Thyroid gland (tissue), 4 donors: ENCODE measurements at regions not wholly inside any gene's neighbourhood (a gene's known extent, or its start where the extent isn't known, plus 50 kb on each side); places are given as distances from the start of the nearest gene placed in this dataset.

Experiments
- DNase-seq, 2 donors: peaks; one replicate each; pipeline ENCODE4 v3.0.0-alpha.2; 2019
- H3K27ac ChIP-seq, 3 donors: fragments of 200-600 bp; sonication (generic); 1 replicate in 2 of 3; 2 replicates in 1 of 3; pipeline ENCODE4 v1.5.1; 2016 to 2019; ENCODE audit warnings: mild to moderate bottlenecking in 1 of 3, moderate library complexity in 1 of 3
- H3K27me3 ChIP-seq: fragments of 200-600 bp; sonication (generic); one replicate; pipeline ENCODE4 v1.5.1; 2019
- H3K36me3 ChIP-seq, 2 donors: fragments of 200-600 bp; sonication (generic); one replicate each; pipeline ENCODE4 v1.5.1; 2016 to 2019
- H3K4me1 ChIP-seq, 2 donors: fragments of 200-600 bp; sonication (generic); one replicate each; pipeline ENCODE4 v1.5.1; 2017 to 2019
- H3K4me3 ChIP-seq, 3 donors: fragments of 200-600 bp; sonication (generic); replicated peaks in 1 of 3; 1 replicate in 2 of 3; 2 replicates in 1 of 3; pipeline ENCODE4 v1.5.1; 2016; ENCODE audit warnings: mild to moderate bottlenecking in 1 of 3
- H3K9me3 ChIP-seq: fragments of 200-600 bp; sonication (generic); one replicate; pipeline ENCODE4 v1.5.1; 2017
- CTCF ChIP-seq, 6 experiments: fragments of 200-600 bp in 3 of 6; fragments of 450-650 bp in 3 of 6; sonication (generic) in 3 of 6; IDR thresholded peaks; one replicate each; pipeline ENCODE4 v1.5.1; 2016 to 2019; ENCODE audit warnings: antibody characterized with exemption in 6 of 6, mild to moderate bottlenecking in 2 of 6, inconsistent platforms in 1 of 6, moderate library complexity in 1 of 6
- POLR2A ChIP-seq, 2 donors: fragments of 450-650 bp; IDR thresholded peaks; one replicate each; pipeline ENCODE4 v1.6.1; 2017; ENCODE audit warnings: antibody characterized with exemption in 2 of 2, mild to moderate bottlenecking in 2 of 2, moderate library complexity in 1 of 2
- WGBS, 2 donors: methylation state at CpG; one replicate each; pipeline ENCODE4 v1.1.5; 2017; 5-methylcytosine and 5-hydroxymethylcytosine counted together
- intact Hi-C: fragments of 100-400 bp; cut with DNase I; formaldehyde crosslinking; loops from one replicate; pipeline ENCODE4 v1.15.1; 2023

DNA sequence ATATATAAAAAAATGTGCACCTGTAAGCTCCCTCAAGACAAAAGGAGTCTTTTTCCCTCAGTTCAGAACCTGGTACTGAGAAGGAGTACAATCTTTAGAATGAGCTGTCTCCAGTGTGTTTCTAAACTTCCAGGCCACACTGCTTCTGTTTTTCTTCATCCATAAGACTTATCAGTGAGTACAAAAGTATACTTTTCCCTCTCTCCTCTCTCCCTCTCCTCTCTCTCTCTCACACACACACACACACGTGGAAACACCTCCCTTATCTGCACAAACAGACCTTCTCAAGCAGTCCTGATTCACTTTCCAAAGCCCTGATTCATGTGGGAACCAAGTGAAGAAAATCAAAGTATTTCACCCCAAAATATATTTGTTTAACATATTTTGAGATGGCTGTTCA lies 220.7 kb upstream of the UBASH3B start:
- TF ChIP-seq POLR2A (IDR thresholded peaks at IDR 0.05) (no peak), CTCF (IDR thresholded peaks at IDR 0.05) (no peak)
- H3K4me3 ChIP-seq = no peak overlapping the region
- intact Hi-C loops = no loop called here
- no peak for DNase-seq
- no peak overlapping the region for H3K27ac ChIP-seq
- H3K9me3 ChIP-seq = no peaks in the 10 kb centered on the region
- H3K4me1 ChIP-seq = peaks cover 0 to 2% of the 10 kb centered on the region in 2 donors
- no peaks in the 10 kb centered on the region for H3K36me3 ChIP-seq
- WGBS, 2 donors = 42 to 48% methylated on average over 1 of the region's 1 CpG
- H3K27me3 ChIP-seq = no peaks in the 10 kb centered on the region

DNA sequence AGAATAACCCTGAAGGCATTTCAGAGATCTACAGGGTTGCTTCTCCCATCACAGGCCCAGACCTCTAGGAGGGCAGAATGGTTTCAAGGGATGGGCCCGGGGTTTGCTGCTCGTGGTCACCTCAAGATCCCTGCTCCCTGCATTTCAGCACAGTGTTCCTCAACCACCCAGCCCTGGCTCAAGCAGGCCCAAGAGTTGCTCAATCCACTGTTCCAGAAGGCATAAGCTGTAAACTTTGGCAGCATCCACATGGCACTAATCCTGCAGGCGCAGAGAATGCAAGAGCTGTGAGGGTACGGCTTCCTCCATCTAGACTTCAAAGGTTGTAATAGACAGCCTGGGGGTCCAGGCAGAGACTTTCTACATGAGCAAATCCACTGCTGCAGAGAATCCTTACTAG lies 225.0 kb upstream of the UBASH3B start:
- no peaks in the 10 kb centered on the region for H3K4me1 ChIP-seq
- TF ChIP-seq CTCF (IDR thresholded peaks at IDR 0.05) (no peak), POLR2A (IDR thresholded peaks at IDR 0.05) (no peak)
- DNase-seq = no peak
- 98 to 100% methylated on average over 4 of the region's 4 CpGs for WGBS, 2 donors
- intact Hi-C loops = no loop called here
- H3K4me3 ChIP-seq = no peak overlapping the region
- H3K9me3 ChIP-seq = no peaks in the 10 kb centered on the region
- H3K36me3 ChIP-seq = no peaks in the 10 kb centered on the region
- no peak overlapping the region for H3K27ac ChIP-seq
- H3K27me3 ChIP-seq = no peaks in the 10 kb centered on the region

- intact Hi-C loops = no loop called here
- Histone ChIP-seq H3K36me3 (no peaks in the 10 kb centered on the region), H3K4me3 (no peak overlapping the region), H3K27me3 (no peaks in the 10 kb centered on the region), H3K4me1 (peaks cover 0 to 5% of the 10 kb centered on the region in 2 donors), H3K27ac (no peak overlapping the region), H3K9me3 (no peaks in the 10 kb centered on the region)
- DNase-seq = no peak
- 77 to 82% methylated on average over 2 of the region's 2 CpGs for WGBS, 2 donors
- TF ChIP-seq CTCF (IDR thresholded peaks at IDR 0.05) (no peak), POLR2A (IDR thresholded peaks at IDR 0.05) (no peak)
Measured at GRCh38 chr11:122426073-122426472, 229.4 kb upstream of the UBASH3B start.

GRCh38 chr11:122424636-122425035 lies 230.9 kb upstream of the UBASH3B start:
- H3K9me3 ChIP-seq = no peaks in the 10 kb centered on the region
- no peak overlapping the region for H3K4me3 ChIP-seq
- intact Hi-C loops = no loop called here
- peaks cover 0 to 5% of the 10 kb centered on the region in 2 donors for H3K4me1 ChIP-seq
- TF ChIP-seq CTCF (IDR thresholded peaks at IDR 0.05) (no peak), POLR2A (IDR thresholded peaks at IDR 0.05) (no peak)
- no peaks in the 10 kb centered on the region for H3K27me3 ChIP-seq
- WGBS, 2 donors = 50 to 77% methylated on average over 1 of the region's 1 CpG
- no peaks in the 10 kb centered on the region for H3K36me3 ChIP-seq
- no peak for DNase-seq
- no peak overlapping the region for H3K27ac ChIP-seq

- no peaks in the 10 kb centered on the region for H3K36me3 ChIP-seq
- H3K4me3 ChIP-seq = no peak overlapping the region
- intact Hi-C loops = no loop called here
- H3K27ac ChIP-seq = no peak overlapping the region
- no peak for DNase-seq
- H3K4me1 ChIP-seq = peaks cover 0 to 5% of the 10 kb centered on the region in 2 donors
- TF ChIP-seq CTCF (IDR thresholded peaks at IDR 0.05) (no peak), POLR2A (IDR thresholded peaks at IDR 0.05) (no peak)
- no peaks in the 10 kb centered on the region for H3K9me3 ChIP-seq
- 79 to 84% methylated on average over 3 of the region's 3 CpGs for WGBS, 2 donors
- no peaks in the 10 kb centered on the region for H3K27me3 ChIP-seq
Measured at GRCh38 chr11:122423886-122424285, 231.6 kb upstream of the UBASH3B start.
